GM23338 (cell line): ENCODE measurements at regions not wholly inside any gene's neighbourhood (a gene's known extent, or its start where the extent isn't known, plus 50 kb on each side); places are given as distances from the start of the nearest gene placed in this dataset.

ENCODE experiments used
- ATAC-seq: fragments of 200-7000 bp; cut with Tn5 transposase; 3 replicates; pipeline ENCODE4 v1.9.1; 2020
- DNase-seq: peaks from one replicate; pipeline ENCODE4 v3.0.0-alpha.2; 2015; ENCODE audit warnings: low spot score
- H2AFZ ChIP-seq: fragments of 200-600 bp; sonication (generic); 2 replicates; pipeline ENCODE4 v1.8.0; 2016; ENCODE audit warnings: antibody characterized with exemption, mild to moderate bottlenecking, moderate library complexity
- H3F3A ChIP-seq: fragments of 200-600 bp; sonication (generic); replicated peaks from 2 replicates; pipeline ENCODE4 v1.8.0; 2017; ENCODE audit warnings: antibody characterized with exemption, mixed run types, low read depth
- H3K27ac ChIP-seq: fragments of 200-600 bp; sonication (generic); 2 replicates; pipeline ENCODE4 v1.6.1; 2016; ENCODE audit warnings: low read depth
- H3K27me3 ChIP-seq: fragments of 200-600 bp; sonication (generic); 2 replicates; pipeline ENCODE4 v1.8.0; 2016; ENCODE audit warnings: mild to moderate bottlenecking, mixed run types, moderate library complexity; ENCODE audit not compliant: insufficient read depth
- H3K36me3 ChIP-seq: fragments of 200-600 bp; sonication (generic); 2 replicates; pipeline ENCODE4 v1.8.0; 2016; ENCODE audit warnings: mild to moderate bottlenecking; ENCODE audit not compliant: insufficient read depth
- H3K4me1 ChIP-seq: fragments of 200-600 bp; sonication (generic); 2 replicates; pipeline ENCODE4 v1.8.0; 2016; ENCODE audit warnings: mild to moderate bottlenecking, moderate library complexity; ENCODE audit not compliant: insufficient read depth
- H3K4me2 ChIP-seq: fragments of 200-600 bp; sonication (generic); 2 replicates; pipeline ENCODE4 v1.7.1; 2017; ENCODE audit warnings: mixed run types
- H3K4me3 ChIP-seq: fragments of 200-600 bp; sonication (generic); 2 replicates; pipeline ENCODE4 v1.6.1; 2016; ENCODE audit warnings: mixed run types
- H3K79me2 ChIP-seq: fragments of 200-600 bp; sonication (generic); replicated peaks from 2 replicates; pipeline ENCODE4 v1.8.0; 2017; ENCODE audit warnings: mild to moderate bottlenecking; ENCODE audit not compliant: insufficient read depth
- H3K9me2 ChIP-seq: fragments of 200-600 bp; sonication (generic); 2 replicates; pipeline ENCODE4 v1.8.0; 2017; ENCODE audit not compliant: insufficient read depth
- H4K20me1 ChIP-seq: fragments of 200-600 bp; sonication (generic); replicated peaks from 2 replicates; pipeline ENCODE4 v1.8.0; 2017; ENCODE audit warnings: mild to moderate bottlenecking; ENCODE audit not compliant: insufficient read depth
- H3K27ac Mint-ChIP-seq: 2 replicates; pipeline ENCODE4 v1.8.0; 2020; ENCODE audit warnings: inconsistent platforms, mild to moderate bottlenecking, moderate library complexity, mixed read lengths
- H3K27me3 Mint-ChIP-seq: 3 replicates; pipeline ENCODE4 v1.8.0; 2022; ENCODE audit warnings: low read depth, mild to moderate bottlenecking, moderate library complexity, mixed read lengths, inconsistent platforms; ENCODE audit not compliant: insufficient read depth, poor library complexity
- H3K36me3 Mint-ChIP-seq: 3 replicates; pipeline ENCODE4 v1.8.0; 2021; ENCODE audit warnings: low read depth, mild to moderate bottlenecking, inconsistent platforms, moderate library complexity, mixed read lengths
- H3K4me1 Mint-ChIP-seq: 3 replicates; pipeline ENCODE4 v1.8.0; 2020; ENCODE audit warnings: mild to moderate bottlenecking, inconsistent platforms, mixed read lengths
- H3K4me3 Mint-ChIP-seq: 3 replicates; pipeline ENCODE4 v1.8.0; 2021; ENCODE audit warnings: moderate library complexity, mild to moderate bottlenecking, inconsistent platforms, mixed read lengths
- H3K9me3 Mint-ChIP-seq: 3 replicates; pipeline ENCODE4 v1.8.0; 2020; ENCODE audit warnings: moderate library complexity, mild to moderate bottlenecking, inconsistent platforms, mixed read lengths
- CREB1 ChIP-seq: fragments of 250-450 bp; sonication (Bioruptor Pico); IDR thresholded peaks from 2 replicates; pipeline ENCODE4 v1.5.0; 2020; ENCODE audit warnings: low read depth, mild to moderate bottlenecking, moderate library complexity
- CTCF ChIP-seq, 2 experiments: fragments of 200-600 bp in 1 of 2; sonication (generic) in 1 of 2; conservative IDR thresholded peaks; 2 replicates each; pipeline versions ENCODE4 v1.5.1 to v1.6.1; 2016 to 2017; ENCODE audit warnings: antibody characterized with exemption in 2 of 2, low read depth in 2 of 2, mild to moderate bottlenecking in 2 of 2, moderate library complexity in 1 of 2
- ETS1 ChIP-seq: IDR thresholded peaks from 2 replicates; pipeline ENCODE4 v1.6.1; 2016; ENCODE audit warnings: antibody characterized with exemption
- EZH2 ChIP-seq: fragments of 200-600 bp; sonication (generic); IDR thresholded peaks from one replicate; pipeline ENCODE4 v1.8.0; 2017; ENCODE audit warnings: antibody characterized with exemption, mild to moderate bottlenecking, low read depth; ENCODE audit not compliant: unreplicated experiment
- EZH2phosphoT487 ChIP-seq: fragments of 200-600 bp; sonication (generic); IDR thresholded peaks from one replicate; pipeline ENCODE4 v1.8.1; 2018; ENCODE audit warnings: antibody characterized with exemption; ENCODE audit not compliant: unreplicated experiment
- JUNB ChIP-seq: IDR thresholded peaks from one replicate; pipeline ENCODE4 v1.6.1; 2016; ENCODE audit warnings: antibody characterized with exemption; ENCODE audit not compliant: unreplicated experiment
- POLR2AphosphoS5 ChIP-seq: IDR thresholded peaks from 2 replicates; pipeline ENCODE4 v1.6.1; 2016; ENCODE audit warnings: antibody characterized with exemption, low read depth

GRCh38 chr20:60584221-60584620, 626.0 kb downstream of the CDH26 start:
- Histone ChIP-seq H3K36me3 (0 out of 2 replicates have a peak, but pooled peaks cover under 1% of the 10 kb centered on the region), H3K4me2 (no peak overlapping the region), H3K27ac (no peak overlapping the region), H3K4me3 (no peak overlapping the region), H3K9me2 (no peaks in the 10 kb centered on the region), H4K20me1 (no peaks in the 10 kb centered on the region), H2AFZ (no peak overlapping the region), H3K79me2 (no peaks in the 10 kb centered on the region), H3F3A (no peaks in the 10 kb centered on the region), H3K27me3 (no peaks in the 10 kb centered on the region), H3K4me1 (peaks cover 4% of the 10 kb centered on the region; the same call in 1 of the 2 replicates)
- H3K36me3 Mint-ChIP-seq: no peaks in the 10 kb centered on the region; the same call in 1 of the 3 replicates
- H3K27me3 Mint-ChIP-seq: no peaks in the 10 kb centered on the region
- peaks cover 5% of the 10 kb centered on the region for H3K9me3 Mint-ChIP-seq
- DNase-seq: no peak
- ATAC-seq: no peak
- TF ChIP-seq EZH2 (no peak), EZH2phosphoT487 (no peak), POLR2AphosphoS5 (no peak), CREB1 (no peak), CTCF (conservative IDR thresholded peaks at IDR 0.05; ENCODE audit: low read depth in 2 of 2) (no peak), ETS1 (no peak)
- H3K4me3 Mint-ChIP-seq: no peak overlapping the region
- peaks cover 42% of the 10 kb centered on the region for H3K4me1 Mint-ChIP-seq
- H3K27ac Mint-ChIP-seq: no peak overlapping the region

- Histone ChIP-seq H3K27me3 (no peaks in the 10 kb centered on the region), H3K4me2 (no peak overlapping the region), H3K79me2 (no peaks in the 10 kb centered on the region), H3K36me3 (no peaks in the 10 kb centered on the region), H2AFZ (no peak overlapping the region), H4K20me1 (no peaks in the 10 kb centered on the region), H3K27ac (no peak overlapping the region), H3K9me2 (no peaks in the 10 kb centered on the region), H3K4me1 (0 out of 2 replicates have a peak, but pooled peaks cover 4% of the 10 kb centered on the region), H3F3A (no peaks in the 10 kb centered on the region), H3K4me3 (no peak overlapping the region)
- no peak overlapping the region for H3K27ac Mint-ChIP-seq
- no peak for TF ChIP-seq JUNB
- peaks cover 2% of the 10 kb centered on the region for H3K27me3 Mint-ChIP-seq
- H3K4me1 Mint-ChIP-seq: peaks cover 39% of the 10 kb centered on the region
- DNase-seq (no peak), ATAC-seq (no peak)
- H3K4me3 Mint-ChIP-seq: no peak overlapping the region
- H3K9me3 Mint-ChIP-seq: no peaks in the 10 kb centered on the region
- no peaks in the 10 kb centered on the region; the same call in 2 of the 3 replicates for H3K36me3 Mint-ChIP-seq
Observed at GRCh38 chr20:60585651-60586050, 627.4 kb downstream of the CDH26 start.
